IMR-90 (cell line): ENCODE measurements at regions not wholly inside any gene's neighbourhood (a gene's known extent, or its start where the extent isn't known, plus 50 kb on each side); places are given as distances from the start of the nearest gene placed in this dataset.
A peak's percentile ranks its signal among the peaks of the same experiment; 100 is the strongest.

ENCODE experiments used
- ATAC-seq: fragments of 200-7000 bp; cut with Tn5 transposase; 2 replicates; pipeline ENCODE4 v1.9.1; 2020; ENCODE audit warnings: low read depth, mild to moderate bottlenecking, moderate library complexity
- BruUV-seq: library from RNA; stranded (reverse); fragments of 400-500 nt; replicated peaks from 2 replicates; lab custom pipeline; 2021; lab: Mats Ljungman, UMichigan
- CTCF ChIA-PET: fragments of 300-600 bp; formaldehyde crosslinking; extraction: SDS; loops from one replicate; lab custom pipeline; 2021; ENCODE audit warnings: antibody characterized with exemption; lab: Yijun Ruan, JAX
- POLR2A ChIA-PET: fragments of 300-600 bp; sonication (Branson Sonifier 250); formaldehyde crosslinking; loops from one replicate; lab custom pipeline; 2022; ENCODE audit warnings: antibody characterized with exemption; ENCODE audit not compliant: unreplicated experiment; lab: Charles Lee
- DNase-seq: peaks from one replicate; pipeline ENCODE4 v3.0.0; 2013
- H2AFZ ChIP-seq: replicated peaks from 2 replicates; pipeline ENCODE3; 2013; ENCODE audit warnings: low read length, mild to moderate bottlenecking; ENCODE audit not compliant: poor library complexity
- H2AK5ac ChIP-seq: 2 replicates; pipeline ENCODE4 v1.6.1; 2013; ENCODE audit warnings: low read depth, low read length, inconsistent platforms
- H2AK9ac ChIP-seq: replicated peaks from 2 replicates; pipeline ENCODE3; 2013; ENCODE audit warnings: mild to moderate bottlenecking, low read depth, low read length, moderate library complexity; ENCODE audit not compliant: poor library complexity
- H2BK120ac ChIP-seq: 2 replicates; pipeline ENCODE4 v1.6.1; 2013; ENCODE audit warnings: low read depth, low read length, inconsistent platforms
- H2BK15ac ChIP-seq: 3 replicates; pipeline ENCODE4 v1.6.1; 2013; ENCODE audit warnings: low read depth, low read length, inconsistent platforms
- H2BK20ac ChIP-seq: 2 replicates; pipeline ENCODE4 v1.6.1; 2013; ENCODE audit warnings: low read depth, mild to moderate bottlenecking, inconsistent platforms, low read length, moderate library complexity
- H2BK5ac ChIP-seq: 2 replicates; pipeline ENCODE4 v1.6.1; 2013; ENCODE audit warnings: mild to moderate bottlenecking, low read depth, low read length, inconsistent platforms; ENCODE audit not compliant: poor library complexity, severe bottlenecking
- H3K14ac ChIP-seq: replicated peaks from 2 replicates; pipeline ENCODE4 v1.6.1; 2013; ENCODE audit warnings: low read depth, low read length, inconsistent platforms
- H3K18ac ChIP-seq: 2 replicates; pipeline ENCODE4 v1.6.1; 2013; ENCODE audit warnings: low read depth, low read length, control low read depth
- H3K23ac ChIP-seq: 2 replicates; pipeline ENCODE4 v1.6.1; 2013; ENCODE audit warnings: low read depth, low read length, inconsistent platforms
- H3K27ac ChIP-seq: 2 replicates; pipeline ENCODE4 v1.5.1; 2013; ENCODE audit warnings: mild to moderate bottlenecking, control low read depth, low read length; ENCODE audit not compliant: insufficient read depth
- H3K27me3 ChIP-seq: 2 replicates; pipeline ENCODE4 v1.6.1; 2013; ENCODE audit warnings: low read length; ENCODE audit not compliant: control insufficient read depth, insufficient read depth
- H3K36me3 ChIP-seq: 2 replicates; pipeline ENCODE4 v1.6.1; 2013; ENCODE audit warnings: low read length, mixed read lengths; ENCODE audit not compliant: control insufficient read depth, insufficient read depth
- H3K4ac ChIP-seq: 2 replicates; pipeline ENCODE4 v1.6.1; 2013; ENCODE audit warnings: low read depth, low read length, inconsistent platforms
- H3K4me1 ChIP-seq: 2 replicates; pipeline ENCODE4 v1.6.1; 2013; ENCODE audit warnings: low read length, mixed read lengths; ENCODE audit not compliant: control insufficient read depth, insufficient read depth
- H3K4me2 ChIP-seq: 2 replicates; pipeline ENCODE4 v1.6.1; 2013; ENCODE audit warnings: low read depth, mild to moderate bottlenecking, control low read depth, low read length, moderate library complexity
- H3K4me3 ChIP-seq: 2 replicates; pipeline ENCODE4 v1.5.1; 2013; ENCODE audit warnings: low read depth, mild to moderate bottlenecking, control low read depth, low read length, moderate library complexity; ENCODE audit not compliant: insufficient read depth
- H3K56ac ChIP-seq: 2 replicates; pipeline ENCODE4 v1.6.1; 2013; ENCODE audit warnings: low read length, inconsistent platforms; ENCODE audit not compliant: insufficient read depth; ENCODE audit errors: extremely low read depth
- H3K79me1 ChIP-seq, 2 experiments: 2 replicates each; pipeline ENCODE4 v1.6.1; 2013; ENCODE audit warnings: low read length in 2 of 2, inconsistent platforms in 1 of 2, low read depth in 1 of 2
- H3K9ac ChIP-seq: 2 replicates; pipeline ENCODE4 v1.6.1; 2013; ENCODE audit warnings: low read depth, low read length, control low read depth
- H3K9me1 ChIP-seq: 2 replicates; pipeline ENCODE4 v1.6.1; 2013; ENCODE audit warnings: low read length, inconsistent platforms; ENCODE audit not compliant: insufficient read depth
- H3K9me3 ChIP-seq: 2 replicates; pipeline ENCODE4 v1.6.1; 2013; ENCODE audit warnings: low read length; ENCODE audit not compliant: control insufficient read depth, insufficient read depth
- H4K20me1 ChIP-seq: 2 replicates; pipeline ENCODE4 v1.6.1; 2013; ENCODE audit warnings: low read length, inconsistent platforms; ENCODE audit not compliant: insufficient read depth
- H4K5ac ChIP-seq: 2 replicates; pipeline ENCODE4 v1.6.1; 2013; ENCODE audit warnings: mild to moderate bottlenecking, low read depth, low read length, control low read depth
- H4K8ac ChIP-seq, 2 experiments: 2 replicates each; pipeline ENCODE4 v1.6.1; 2013; ENCODE audit warnings: low read depth in 2 of 2, low read length in 2 of 2, control low read depth in 1 of 2, inconsistent platforms in 1 of 2
- H4K91ac ChIP-seq: 2 replicates; pipeline ENCODE4 v1.6.1; 2013; ENCODE audit warnings: low read depth, low read length, inconsistent platforms; ENCODE audit not compliant: insufficient read depth
- FOS ChIP-seq: fragments of 150-350 bp; IDR thresholded peaks from 2 replicates; pipeline ENCODE4 v1.6.1; 2016; ENCODE audit warnings: low read depth, low read length
- MAZ ChIP-seq: IDR thresholded peaks from 2 replicates; pipeline ENCODE4 v1.6.1; 2012; ENCODE audit warnings: low read depth, mild to moderate bottlenecking, low read length, improper control_type of control experiment, moderate library complexity, borderline replicate concordance
- MXI1 ChIP-seq: IDR thresholded peaks from 2 replicates; pipeline ENCODE4 v1.6.1; 2012; ENCODE audit warnings: low read depth, mild to moderate bottlenecking, low read length, moderate library complexity, borderline replicate concordance
- NFE2L2 ChIP-seq: fragments of 150-350 bp; IDR thresholded peaks from 2 replicates; pipeline ENCODE4 v1.6.1; 2016; ENCODE audit warnings: low read depth, mild to moderate bottlenecking, low read length
- POLR2A ChIP-seq: IDR thresholded peaks from 2 replicates; pipeline ENCODE4 v1.6.1; 2012; ENCODE audit warnings: mild to moderate bottlenecking, low read depth, low read length
- RAD21 ChIP-seq: IDR thresholded peaks from 2 replicates; pipeline ENCODE4 v1.6.1; 2012; ENCODE audit warnings: low read length, improper control_type of control experiment
- SMC3 ChIP-seq: fragments of 150-350 bp; IDR thresholded peaks from 2 replicates; pipeline ENCODE4 v1.6.1; 2016; ENCODE audit warnings: low read depth, mild to moderate bottlenecking, antibody characterized with exemption, low read length, moderate library complexity
- WGBS, 2 experiments: methylation state at CpG; one replicate each; pipeline versions ENCODE4 v1.1.5 to v1.1.7; 2013; ENCODE audit warnings: missing lambda C conversion rate in 2 of 2; ENCODE audit not compliant: insufficient read length in 1 of 2; ENCODE audit errors: extremely low coverage in 2 of 2; 5-methylcytosine and 5-hydroxymethylcytosine counted together
- dilution Hi-C: fragments of 300-500 bp; cut with HindIII; formaldehyde crosslinking; loops from one replicate; pipeline ENCODE4 v1.14.3; 2018; ENCODE audit warnings: low sequenced_read_pairs; ENCODE audit not compliant: unreplicated experiment
- in situ Hi-C: fragments of 300-500 bp; cut with MboI; formaldehyde crosslinking; loops from 3 replicates; pipeline ENCODE4 v1.14.3; 2019; ENCODE audit warnings: low sequenced_read_pairs, inconsistent platforms, mixed read lengths
- intact Hi-C: fragments of 100-400 bp; cut with micrococcal nuclease; formaldehyde crosslinking; loops from 2 replicates; pipeline ENCODE4 v1.10.0; 2022
- TF ChIP-seq, protein P1 (sequence below): conservative IDR thresholded peaks from 2 replicates; pipeline ENCODE4 v1.5.1; 2012; ENCODE audit warnings: mild to moderate bottlenecking, low read depth, low read length, improper control_type of control experiment
- TF ChIP-seq, protein P2 (sequence below): fragments of 150-350 bp; IDR thresholded peaks from 2 replicates; pipeline ENCODE4 v1.6.1; 2017; ENCODE audit warnings: mild to moderate bottlenecking, antibody characterized with exemption, low read length, low read depth

DNA sequence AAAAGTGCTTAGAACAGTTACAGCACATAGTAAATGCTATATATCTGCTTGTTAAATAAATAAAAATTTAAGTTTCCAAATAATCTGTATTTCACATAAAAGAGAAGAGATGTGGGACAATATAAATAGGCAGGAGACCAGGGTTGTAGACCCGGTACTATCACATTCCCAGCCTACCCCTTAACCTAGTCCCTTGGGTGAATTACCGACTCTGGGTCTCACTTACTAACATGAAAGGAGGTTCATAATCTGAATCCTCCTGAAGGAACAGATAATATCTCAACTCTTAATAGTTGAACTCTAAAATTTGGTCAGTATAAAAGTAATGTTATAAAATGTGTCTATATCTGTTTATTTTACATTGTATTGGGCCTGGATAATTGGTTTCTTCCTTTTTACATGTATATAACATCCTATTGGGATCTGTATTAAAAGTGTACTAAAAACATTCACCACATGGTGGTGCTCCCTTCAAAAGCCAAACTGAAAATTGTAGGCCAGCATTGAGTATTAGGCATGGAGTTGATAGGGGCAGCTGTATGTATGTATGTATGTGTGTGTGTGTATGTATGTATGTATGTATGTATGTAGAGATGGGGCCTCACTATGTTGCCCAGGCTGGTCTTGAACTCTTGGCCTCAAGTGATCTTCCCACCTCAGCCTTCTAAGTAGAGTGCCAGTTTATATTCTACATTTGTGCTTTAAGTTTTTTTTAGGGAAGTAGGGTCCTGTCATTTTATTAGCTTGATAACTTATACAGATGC, 64.2 kb upstream of the ABL1 start:
- Histone ChIP-seq H2BK5ac (peak overlapping the region; percentile 66), H3K9me1 (peaks cover 17% of the 10 kb centered on the region), H3K36me3 (no peaks in the 10 kb centered on the region), H2BK20ac (no peak overlapping the region), H4K91ac (no peak overlapping the region), H4K5ac (no peak overlapping the region), H2AK5ac (peak overlapping the region; percentile 57; the same call in 1 of the 2 replicates), H3K56ac (no peak overlapping the region), H3K4me3 (no peak overlapping the region), H3K27ac (no peak overlapping the region), H3K4me1 (peaks cover 20% of the 10 kb centered on the region), H4K8ac (no peak overlapping the region), H3K4ac (peak overlapping the region; percentile 76), H3K9me3 (no peaks in the 10 kb centered on the region), H3K27me3 (no peaks in the 10 kb centered on the region), H2BK15ac (no peak overlapping the region), H3K23ac (peak overlapping the region; percentile 54; the same call in 1 of the 2 replicates), H2BK120ac (no peak overlapping the region), H2AFZ (no peak overlapping the region), H4K20me1 (no peaks in the 10 kb centered on the region), H3K14ac (no peak overlapping the region), H3K4me2 (no peak overlapping the region), H3K79me1 (peaks cover 36 to 70% of the 10 kb centered on the region in 2 experiments), H2AK9ac (no peak overlapping the region), H3K9ac (no peak overlapping the region), H3K18ac (no peak overlapping the region; the same call in 1 of the 2 replicates)
- TF ChIP-seq RAD21 = peak; percentile 85
- no peak for TF ChIP-seq MXI1
- no peak for TF ChIP-seq FOS
- TF ChIP-seq MAZ = no peak
- TF ChIP-seq NFE2L2 = no peak
- TF ChIP-seq, protein P1, sequence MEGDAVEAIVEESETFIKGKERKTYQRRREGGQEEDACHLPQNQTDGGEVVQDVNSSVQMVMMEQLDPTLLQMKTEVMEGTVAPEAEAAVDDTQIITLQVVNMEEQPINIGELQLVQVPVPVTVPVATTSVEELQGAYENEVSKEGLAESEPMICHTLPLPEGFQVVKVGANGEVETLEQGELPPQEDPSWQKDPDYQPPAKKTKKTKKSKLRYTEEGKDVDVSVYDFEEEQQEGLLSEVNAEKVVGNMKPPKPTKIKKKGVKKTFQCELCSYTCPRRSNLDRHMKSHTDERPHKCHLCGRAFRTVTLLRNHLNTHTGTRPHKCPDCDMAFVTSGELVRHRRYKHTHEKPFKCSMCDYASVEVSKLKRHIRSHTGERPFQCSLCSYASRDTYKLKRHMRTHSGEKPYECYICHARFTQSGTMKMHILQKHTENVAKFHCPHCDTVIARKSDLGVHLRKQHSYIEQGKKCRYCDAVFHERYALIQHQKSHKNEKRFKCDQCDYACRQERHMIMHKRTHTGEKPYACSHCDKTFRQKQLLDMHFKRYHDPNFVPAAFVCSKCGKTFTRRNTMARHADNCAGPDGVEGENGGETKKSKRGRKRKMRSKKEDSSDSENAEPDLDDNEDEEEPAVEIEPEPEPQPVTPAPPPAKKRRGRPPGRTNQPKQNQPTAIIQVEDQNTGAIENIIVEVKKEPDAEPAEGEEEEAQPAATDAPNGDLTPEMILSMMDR = peak; percentile 74
- TF ChIP-seq, protein P2, sequence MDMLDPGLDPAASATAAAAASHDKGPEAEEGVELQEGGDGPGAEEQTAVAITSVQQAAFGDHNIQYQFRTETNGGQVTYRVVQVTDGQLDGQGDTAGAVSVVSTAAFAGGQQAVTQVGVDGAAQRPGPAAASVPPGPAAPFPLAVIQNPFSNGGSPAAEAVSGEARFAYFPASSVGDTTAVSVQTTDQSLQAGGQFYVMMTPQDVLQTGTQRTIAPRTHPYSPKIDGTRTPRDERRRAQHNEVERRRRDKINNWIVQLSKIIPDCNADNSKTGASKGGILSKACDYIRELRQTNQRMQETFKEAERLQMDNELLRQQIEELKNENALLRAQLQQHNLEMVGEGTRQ = no peak
- no peak for TF ChIP-seq POLR2A
- peak; percentile 90 for TF ChIP-seq SMC3
- intact Hi-C loops (loop anchor here (1.0 to 5.0 kb wide), 3 partner anchors 65 to 226 kb away; no protein-coding TSS in a partner anchor), dilution Hi-C loops (no loop called here), in situ Hi-C loops (loop anchor here (10.0 kb wide), 1 partner anchor 64 kb away; the partner anchor contains the start of gene ABL1)
- no CpG with 5 or more reads among the region's 2 CpGs for WGBS, 2 experiments
- BruUV-seq = no TSS peak
- ChIA-PET CTCF (interaction anchor here (0.5 to 1.3 kb wide), 10 partner anchors 8 to 103 kb away, joined by 3 to 7 read pairs (median 4); no protein-coding TSS in a partner anchor), POLR2A (no interaction called here)
- ATAC-seq (peak; percentile 91), DNase-seq (peak; percentile 82)
